CD8-positive, alpha-beta memory T cell (primary cell): ENCODE measurements at regions not wholly inside any gene's neighbourhood (a gene's known extent, or its start where the extent isn't known, plus 50 kb on each side); places are given as distances from the start of the nearest gene placed in this dataset.
A peak's percentile ranks its signal among the peaks of the same experiment; 100 is the strongest.
"Not testable (repeated sequence)": the region's sequence is repeated elsewhere in the genome, so short reads cannot be mapped to it uniquely, and the experiment has no call there.

Source experiments
- CTCF ChIA-PET: fragments of 350-600 bp; sonication (Branson Sonifier 250); formaldehyde crosslinking; loops from one replicate; lab custom pipeline; 2021; ENCODE audit warnings: antibody characterized with exemption; lab: Charles Lee
- POLR2A ChIA-PET: fragments of 350-600 bp; sonication (Branson Sonifier 250); formaldehyde crosslinking; loops from one replicate; lab custom pipeline; 2021; ENCODE audit warnings: antibody characterized with exemption; lab: Charles Lee
- DNase-seq, 5 donors: peaks; one replicate each; pipeline versions ENCODE4 v3.0.0 to v3.0.0-alpha.2; 2020 to 2022; ENCODE audit warnings: mixed read lengths in 1 of 5
- H3K27ac ChIP-seq: one replicate; pipeline ENCODE4 v1.7.0; 2013; ENCODE audit warnings: low read depth, mild to moderate bottlenecking, low read length, moderate library complexity
- H3K27me3 ChIP-seq: 2 replicates; pipeline ENCODE4 v1.7.0; 2013; ENCODE audit warnings: low read length, mild to moderate bottlenecking; ENCODE audit not compliant: insufficient read depth, poor library complexity, severe bottlenecking
- H3K36me3 ChIP-seq: 2 replicates; pipeline ENCODE4 v1.7.0; 2013; ENCODE audit warnings: mild to moderate bottlenecking, low read length, moderate library complexity; ENCODE audit not compliant: insufficient read depth
- H3K4me1 ChIP-seq: 2 replicates; pipeline ENCODE4 v1.7.0; 2013; ENCODE audit warnings: mild to moderate bottlenecking, low read length, moderate library complexity; ENCODE audit not compliant: insufficient read depth
- H3K4me3 ChIP-seq: 2 replicates; pipeline ENCODE4 v1.7.0; 2013; ENCODE audit warnings: mild to moderate bottlenecking, low read length
- H3K9me3 ChIP-seq: 2 replicates; pipeline ENCODE4 v1.7.0; 2013; ENCODE audit warnings: mild to moderate bottlenecking, low read length
- H3K27ac Mint-ChIP-seq, 8 donors: one replicate each; pipeline ENCODE4 v1.8.0; 2020 to 2021; ENCODE audit warnings: mixed read lengths in 8 of 8, mild to moderate bottlenecking in 6 of 8, inconsistent platforms in 3 of 8, moderate library complexity in 3 of 8
- H3K27me3 Mint-ChIP-seq, 2 donors: one replicate each; pipeline ENCODE4 v1.8.0; 2020 to 2021; ENCODE audit warnings: mixed read lengths in 2 of 2, mild to moderate bottlenecking in 1 of 2, moderate library complexity in 1 of 2
- H3K36me3 Mint-ChIP-seq, 3 donors: one replicate each; pipeline ENCODE4 v1.8.0; 2020 to 2021; ENCODE audit warnings: mixed read lengths in 3 of 3, inconsistent platforms in 1 of 3, mild to moderate bottlenecking in 1 of 3
- H3K4me1 Mint-ChIP-seq, 3 donors: one replicate each; pipeline ENCODE4 v1.8.0; 2020 to 2021; ENCODE audit warnings: mixed read lengths in 3 of 3, inconsistent platforms in 1 of 3, mild to moderate bottlenecking in 1 of 3
- H3K4me3 Mint-ChIP-seq, 7 donors: one replicate each; pipeline ENCODE4 v1.8.0; 2020 to 2021; ENCODE audit warnings: mixed read lengths in 7 of 7, mild to moderate bottlenecking in 6 of 7, moderate library complexity in 4 of 7, inconsistent platforms in 2 of 7
- H3K9me3 Mint-ChIP-seq, 5 donors: one replicate each; pipeline ENCODE4 v1.8.0; 2020 to 2022; ENCODE audit warnings: mixed read lengths in 5 of 5, mild to moderate bottlenecking in 3 of 5, moderate library complexity in 2 of 5, inconsistent platforms in 1 of 5

GRCh38 chr12:75951399-75952278 is 79.9 kb downstream of the PHLDA1 start:
- Histone ChIP-seq H3K27me3 (no peaks in the 10 kb centered on the region), H3K9me3 (no peaks in the 10 kb centered on the region), H3K4me3 (no peak overlapping the region), H3K27ac (no peak overlapping the region), H3K36me3 (no peaks in the 10 kb centered on the region), H3K4me1 (no peaks in the 10 kb centered on the region)
- no peak overlapping the region for H3K4me3 Mint-ChIP-seq
- no peaks in the 10 kb centered on the region for H3K4me1 Mint-ChIP-seq
- no peaks in the 10 kb centered on the region for H3K27me3 Mint-ChIP-seq
- CTCF ChIA-PET, result no interaction called here
- POLR2A ChIA-PET, result no interaction called here
- no peak for DNase-seq
- H3K27ac Mint-ChIP-seq, result peak overlapping the region in 1 of 8 donors; percentile 11
- no peaks in the 10 kb centered on the region for H3K36me3 Mint-ChIP-seq
- no peaks in the 10 kb centered on the region for H3K9me3 Mint-ChIP-seq

GRCh38 chr12:75947156-75947723 is 84.3 kb downstream of the PHLDA1 start:
- no peaks in the 10 kb centered on the region for H3K9me3 Mint-ChIP-seq
- H3K4me3 Mint-ChIP-seq, result no peak overlapping the region
- Histone ChIP-seq H3K27ac (no peak overlapping the region), H3K36me3 (no peaks in the 10 kb centered on the region), H3K27me3 (no peaks in the 10 kb centered on the region), H3K9me3 (no peaks in the 10 kb centered on the region), H3K4me3 (no peak overlapping the region), H3K4me1 (peaks cover 15% of the 10 kb centered on the region)
- H3K27ac Mint-ChIP-seq, result no peak overlapping the region
- no peaks in the 10 kb centered on the region for H3K36me3 Mint-ChIP-seq
- DNase-seq, result no peak
- peaks cover 18 to 20% (median 19%) of the 10 kb centered on the region in 3 donors for H3K4me1 Mint-ChIP-seq
- CTCF ChIA-PET, result interaction anchor here (1.0 kb wide), 1 partner anchor 8 kb away, joined by 4 read pairs; no protein-coding TSS in a partner anchor
- POLR2A ChIA-PET, result no interaction called here
- H3K27me3 Mint-ChIP-seq, result no peaks in the 10 kb centered on the region

GRCh38 chr12:75945581-75945980 is 86.0 kb downstream of the PHLDA1 start:
- no peaks in the 10 kb centered on the region for H3K9me3 Mint-ChIP-seq
- no peak for DNase-seq
- Histone ChIP-seq H3K4me3 (no peak overlapping the region), H3K36me3 (no peaks in the 10 kb centered on the region), H3K9me3 (no peaks in the 10 kb centered on the region), H3K4me1 (peaks cover 15% of the 10 kb centered on the region), H3K27me3 (no peaks in the 10 kb centered on the region), H3K27ac (no peak overlapping the region)
- H3K4me1 Mint-ChIP-seq, result peaks cover 18 to 20% (median 19%) of the 10 kb centered on the region in 3 donors
- CTCF ChIA-PET, result interaction anchor here (1.0 kb wide), 1 partner anchor 86 kb away, joined by 3 read pairs; no protein-coding TSS in a partner anchor
- no peak overlapping the region for H3K4me3 Mint-ChIP-seq
- POLR2A ChIA-PET, result no interaction called here
- H3K27ac Mint-ChIP-seq, result peak overlapping the region in 2 of 8 donors; percentile 38 to 77
- H3K36me3 Mint-ChIP-seq, result no peaks in the 10 kb centered on the region
- H3K27me3 Mint-ChIP-seq, result no peaks in the 10 kb centered on the region

- POLR2A ChIA-PET, result no interaction called here
- no peak overlapping the region for H3K27ac ChIP-seq
These were observed 86.6 kb downstream of the PHLDA1 start for GRCh38 chr12:75944905-75945432.

GRCh38 chr12:75944097-75944904 is 87.3 kb downstream of the PHLDA1 start:
- no peak overlapping the region for H3K4me3 ChIP-seq
- Mint-ChIP-seq H3K4me3 (peak overlapping the region in 6 of 7 donors; percentile 7 to 66 (median 40)), H3K9me3 (no peaks in the 10 kb centered on the region), H3K4me1 (peaks cover 19 to 20% (median 20%) of the 10 kb centered on the region in 3 donors), H3K36me3 (no peaks in the 10 kb centered on the region), H3K27ac (peak overlapping the region; percentile 34 to 93 (median 84)), H3K27me3 (no peaks in the 10 kb centered on the region)
- no peaks in the 10 kb centered on the region for H3K9me3 ChIP-seq
- CTCF ChIA-PET, result interaction anchor here (1.0 to 1.5 kb wide), 2 partner anchors 31 to 87 kb away, joined by 3 read pairs; no protein-coding TSS in a partner anchor
- peak in 1 of 5 donors; percentile 7 for DNase-seq
- POLR2A ChIA-PET, result interaction anchor here (0.6 kb wide), 1 partner anchor 86 kb away, joined by 7 read pairs; the partner anchor contains the start of gene PHLDA1
- H3K27me3 ChIP-seq, result no peaks in the 10 kb centered on the region
- peak overlapping the region; percentile 46 for H3K27ac ChIP-seq
- H3K4me1 ChIP-seq, result peaks cover 15% of the 10 kb centered on the region
- H3K36me3 ChIP-seq, result no peaks in the 10 kb centered on the region

More at GRCh38 chr12:75944905-75945432, 86.6 kb downstream of the PHLDA1 start:
- no peak overlapping the region for H3K4me3 ChIP-seq
- Mint-ChIP-seq H3K27ac (peak overlapping the region; percentile 38 to 93 (median 84)), H3K9me3 (no peaks in the 10 kb centered on the region), H3K4me3 (peak overlapping the region in 3 of 7 donors; percentile 6 to 66 (median 62)), H3K4me1 (peaks cover 19 to 20% (median 20%) of the 10 kb centered on the region in 3 donors), H3K27me3 (no peaks in the 10 kb centered on the region), H3K36me3 (no peaks in the 10 kb centered on the region)
- no peaks in the 10 kb centered on the region for H3K27me3 ChIP-seq
- H3K4me1 ChIP-seq, result peaks cover 15% of the 10 kb centered on the region
- CTCF ChIA-PET, result interaction anchor here (1.0 to 1.5 kb wide), 2 partner anchors 30 to 86 kb away, joined by 3 read pairs; no protein-coding TSS in a partner anchor
- H3K36me3 ChIP-seq, result no peaks in the 10 kb centered on the region
- no peaks in the 10 kb centered on the region for H3K9me3 ChIP-seq
- DNase-seq, result no peak

GRCh38 chr12:75943730-75944096 is 87.9 kb downstream of the PHLDA1 start:
- Mint-ChIP-seq H3K4me1 (peaks cover 19 to 20% (median 20%) of the 10 kb centered on the region in 3 donors), H3K9me3 (no peaks in the 10 kb centered on the region), H3K27ac (peak overlapping the region in 7 of 8 donors; percentile 76 to 93 (median 87)), H3K36me3 (no peaks in the 10 kb centered on the region), H3K27me3 (no peaks in the 10 kb centered on the region), H3K4me3 (no peak overlapping the region)
- no peak for DNase-seq
- Histone ChIP-seq H3K27ac (peak overlapping the region; percentile 46), H3K4me3 (no peak overlapping the region), H3K36me3 (no peaks in the 10 kb centered on the region), H3K27me3 (no peaks in the 10 kb centered on the region), H3K9me3 (no peaks in the 10 kb centered on the region), H3K4me1 (peaks cover 15% of the 10 kb centered on the region)
- ChIA-PET CTCF (interaction anchor here (1.5 kb wide), 1 partner anchor 31 kb away, joined by 3 read pairs; no protein-coding TSS in a partner anchor), POLR2A (no interaction called here)

GRCh38 chr12:75941661-75942060 is 89.9 kb downstream of the PHLDA1 start:
- CTCF ChIA-PET, result not testable (repeated sequence)

More at GRCh38 chr12:75941661-75942060, 89.9 kb downstream of the PHLDA1 start:
- H3K27ac ChIP-seq, H3K9me3 Mint-ChIP-seq, H3K36me3 Mint-ChIP-seq, H3K36me3 ChIP-seq, H3K4me3 Mint-ChIP-seq, H3K27me3 Mint-ChIP-seq, DNase-seq, POLR2A ChIA-PET, H3K4me3 ChIP-seq, H3K9me3 ChIP-seq, H3K27me3 ChIP-seq: not testable (repeated sequence)
- Mint-ChIP-seq H3K27ac (peak overlapping the region in 1 of 8 donors; percentile 34), H3K4me1 (peaks cover 19 to 20% (median 20%) of the 10 kb centered on the region in 3 donors)
- H3K4me1 ChIP-seq, result peaks cover 15% of the 10 kb centered on the region
